Fibroblast of lung (primary cell): ENCODE measurements at regions not wholly inside any gene's neighbourhood (a gene's known extent, or its start where the extent isn't known, plus 50 kb on each side); places are given as distances from the start of the nearest gene placed in this dataset.

Experiments
- DNase-seq, 2 donors: peaks; one replicate each; pipeline versions ENCODE4 v3.0.0 to v3.0.0-alpha.2; 2010; ENCODE audit warnings: low read depth in 2 of 2
- H2AFZ ChIP-seq: 2 replicates; pipeline ENCODE4 v1.5.1; 2012; ENCODE audit warnings: low read length, control low read depth, inconsistent platforms
- H3K27ac ChIP-seq: 2 replicates; pipeline ENCODE4 v1.5.1; 2011; ENCODE audit warnings: low read length, control low read depth; ENCODE audit not compliant: insufficient read depth
- H3K27me3 ChIP-seq: 2 replicates; pipeline ENCODE4 v1.5.1; 2011; ENCODE audit warnings: mild to moderate bottlenecking, low read length; ENCODE audit not compliant: control insufficient read depth, insufficient read depth
- H3K36me3 ChIP-seq: 2 replicates; pipeline ENCODE4 v1.5.1; 2011; ENCODE audit warnings: low read length; ENCODE audit not compliant: control insufficient read depth, insufficient read depth
- H3K4me1 ChIP-seq: 2 replicates; pipeline ENCODE4 v1.5.1; 2011; ENCODE audit warnings: low read length; ENCODE audit not compliant: control insufficient read depth, insufficient read depth; ENCODE audit errors: extremely low read depth
- H3K4me2 ChIP-seq: 2 replicates; pipeline ENCODE4 v1.5.1; 2011; ENCODE audit warnings: low read length, control low read depth; ENCODE audit not compliant: insufficient read depth; ENCODE audit errors: extremely low read depth
- H3K4me3 ChIP-seq, 4 experiments: fragments of 200-600 bp in 1 of 4; sonication (generic) in 1 of 4; replicated peaks in 1 of 4; 2 replicates each; pipeline ENCODE4 v1.5.1; 2011 to 2016; ENCODE audit warnings: low read length in 4 of 4, low read depth in 3 of 4, mild to moderate bottlenecking in 3 of 4, control low read depth in 2 of 4, inconsistent platforms in 1 of 4, mixed read lengths in 1 of 4; ENCODE audit not compliant: insufficient read depth in 1 of 4; ENCODE audit errors: control extremely low read depth in 1 of 4
- H3K79me2 ChIP-seq: 2 replicates; pipeline ENCODE4 v1.5.1; 2012; ENCODE audit warnings: mild to moderate bottlenecking, low read length, inconsistent platforms; ENCODE audit not compliant: control insufficient read depth, insufficient read depth
- H3K9ac ChIP-seq: 2 replicates; pipeline ENCODE4 v1.5.1; 2011; ENCODE audit warnings: mild to moderate bottlenecking, low read length, control low read depth; ENCODE audit not compliant: insufficient read depth
- H3K9me3 ChIP-seq: 2 replicates; pipeline ENCODE4 v1.5.1; 2012; ENCODE audit warnings: low read depth, low read length; ENCODE audit not compliant: control insufficient read depth, insufficient read depth
- H4K20me1 ChIP-seq: 2 replicates; pipeline ENCODE4 v1.5.1; 2011; ENCODE audit warnings: low read length; ENCODE audit not compliant: control insufficient read depth, insufficient read depth; ENCODE audit errors: extremely low read depth
- EZH2 ChIP-seq: IDR thresholded peaks from 2 replicates; pipeline ENCODE4 v1.5.1; 2012; ENCODE audit warnings: low read length, control low read depth, mild to moderate bottlenecking; ENCODE audit errors: missing control alignments
- TF ChIP-seq, protein P1 (sequence below), 2 donors: IDR thresholded peaks in 1 of 2; conservative IDR thresholded peaks in 1 of 2; 1 replicate in 1 of 2; 2 replicates in 1 of 2; pipeline ENCODE4 v1.5.1; 2011 to 2012; ENCODE audit warnings: low read length in 2 of 2, control low read depth in 1 of 2, inconsistent platforms in 1 of 2, low read depth in 1 of 2, mild to moderate bottlenecking in 1 of 2

DNA sequence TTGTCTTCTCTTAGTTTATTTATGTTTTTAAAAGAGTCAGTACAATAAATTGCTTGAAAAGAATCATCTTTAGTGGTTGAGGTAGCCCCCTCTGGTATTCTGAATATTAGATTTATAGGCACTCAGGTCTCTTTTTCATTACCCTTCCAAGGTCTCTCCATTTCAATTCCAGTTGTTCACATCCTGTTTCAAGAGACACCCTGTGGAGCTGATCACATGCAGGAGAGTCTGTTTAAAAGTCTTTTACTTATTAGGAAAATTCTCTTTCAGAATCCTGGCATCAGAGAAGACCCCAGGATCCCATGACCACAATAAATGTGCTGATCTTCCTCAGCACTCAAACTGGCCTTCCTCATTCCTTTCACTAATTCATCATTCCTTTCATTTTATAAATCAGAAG is 195.7 kb downstream of the ZIC4 start:
- Histone ChIP-seq H3K9ac (no peak overlapping the region), H3K9me3 (no peaks in the 10 kb centered on the region), H3K27ac (no peak overlapping the region), H3K4me3 (no peak overlapping the region), H3K79me2 (no peaks in the 10 kb centered on the region), H3K4me2 (no peak overlapping the region), H2AFZ (no peak overlapping the region), H3K27me3 (no peaks in the 10 kb centered on the region), H4K20me1 (no peaks in the 10 kb centered on the region), H3K4me1 (no peaks in the 10 kb centered on the region), H3K36me3 (no peaks in the 10 kb centered on the region)
- no peak for TF ChIP-seq EZH2
- TF ChIP-seq, protein P1, sequence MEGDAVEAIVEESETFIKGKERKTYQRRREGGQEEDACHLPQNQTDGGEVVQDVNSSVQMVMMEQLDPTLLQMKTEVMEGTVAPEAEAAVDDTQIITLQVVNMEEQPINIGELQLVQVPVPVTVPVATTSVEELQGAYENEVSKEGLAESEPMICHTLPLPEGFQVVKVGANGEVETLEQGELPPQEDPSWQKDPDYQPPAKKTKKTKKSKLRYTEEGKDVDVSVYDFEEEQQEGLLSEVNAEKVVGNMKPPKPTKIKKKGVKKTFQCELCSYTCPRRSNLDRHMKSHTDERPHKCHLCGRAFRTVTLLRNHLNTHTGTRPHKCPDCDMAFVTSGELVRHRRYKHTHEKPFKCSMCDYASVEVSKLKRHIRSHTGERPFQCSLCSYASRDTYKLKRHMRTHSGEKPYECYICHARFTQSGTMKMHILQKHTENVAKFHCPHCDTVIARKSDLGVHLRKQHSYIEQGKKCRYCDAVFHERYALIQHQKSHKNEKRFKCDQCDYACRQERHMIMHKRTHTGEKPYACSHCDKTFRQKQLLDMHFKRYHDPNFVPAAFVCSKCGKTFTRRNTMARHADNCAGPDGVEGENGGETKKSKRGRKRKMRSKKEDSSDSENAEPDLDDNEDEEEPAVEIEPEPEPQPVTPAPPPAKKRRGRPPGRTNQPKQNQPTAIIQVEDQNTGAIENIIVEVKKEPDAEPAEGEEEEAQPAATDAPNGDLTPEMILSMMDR (conservative IDR thresholded peaks at IDR 0.05 in 1 of 2, IDR thresholded peaks at IDR 0.05 in 1 of 2; ENCODE audit: low read depth in 1 of 2, low read length in 2 of 2): no peak
- DNase-seq: no peak

DNA sequence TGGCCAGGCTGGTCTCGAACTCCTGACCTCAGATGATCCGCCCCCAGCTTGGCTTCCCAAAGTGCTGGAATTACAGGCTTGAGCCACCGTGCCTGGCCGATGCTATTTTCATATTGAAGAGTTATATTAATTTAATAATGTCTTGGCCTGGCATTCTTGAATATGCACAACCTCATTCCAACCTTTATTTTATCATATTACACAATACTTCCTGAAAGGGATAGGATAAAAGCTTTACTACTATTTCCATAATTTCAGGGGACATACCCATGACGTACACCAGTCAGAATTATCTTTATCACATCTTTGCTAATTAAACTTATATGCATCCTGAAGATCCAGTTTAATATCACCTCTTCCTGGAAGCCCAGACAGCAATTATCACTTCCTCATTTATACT is 205.3 kb downstream of the ZIC4 start:
- H3K9me3 ChIP-seq: no peaks in the 10 kb centered on the region
- H3K79me2 ChIP-seq: no peaks in the 10 kb centered on the region
- DNase-seq: no peak
- H3K27me3 ChIP-seq: no peaks in the 10 kb centered on the region
- no peaks in the 10 kb centered on the region for H3K4me1 ChIP-seq
- H3K36me3 ChIP-seq: no peaks in the 10 kb centered on the region
- no peaks in the 10 kb centered on the region for H4K20me1 ChIP-seq
- H2AFZ ChIP-seq: no peak overlapping the region
- no peak overlapping the region for H3K9ac ChIP-seq
- no peak overlapping the region for H3K4me3 ChIP-seq
- no peak overlapping the region for H3K4me2 ChIP-seq
- TF ChIP-seq, protein P1 (conservative IDR thresholded peaks at IDR 0.05 in 1 of 2, IDR thresholded peaks at IDR 0.05 in 1 of 2; ENCODE audit: low read depth in 1 of 2, low read length in 2 of 2): no peak
- TF ChIP-seq EZH2: no peak
- H3K27ac ChIP-seq: no peak overlapping the region

DNA sequence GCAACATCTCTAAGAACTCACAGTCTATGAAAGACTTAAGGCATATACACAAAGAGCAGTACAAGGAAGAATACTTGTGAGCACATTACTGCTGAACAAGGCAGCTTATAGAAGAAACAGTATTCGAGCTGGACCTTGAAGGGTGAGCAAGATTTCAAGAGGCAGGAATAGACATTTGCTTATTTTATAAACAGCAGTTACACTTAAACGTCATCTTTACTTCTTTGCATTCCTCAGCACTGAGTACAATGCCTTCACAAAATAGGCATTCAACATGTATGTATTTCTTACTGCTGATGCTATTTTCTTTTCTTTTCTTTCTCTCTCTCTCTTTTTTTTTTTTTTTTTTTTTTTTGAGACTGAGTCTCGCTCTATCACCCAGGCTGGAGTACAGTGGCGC is 205.8 kb downstream of the ZIC4 start:
- Histone ChIP-seq H3K9me3 (no peaks in the 10 kb centered on the region), H3K27ac (no peak overlapping the region), H2AFZ (peak overlapping the region; percentile 29), H3K27me3 (no peaks in the 10 kb centered on the region), H3K4me3 (no peak overlapping the region), H3K36me3 (no peaks in the 10 kb centered on the region), H3K79me2 (no peaks in the 10 kb centered on the region), H3K4me1 (no peaks in the 10 kb centered on the region), H3K9ac (no peak overlapping the region), H3K4me2 (no peak overlapping the region), H4K20me1 (no peaks in the 10 kb centered on the region)
- DNase-seq: peak; percentile 55 to 62
- TF ChIP-seq EZH2: no peak
- TF ChIP-seq, protein P1 (conservative IDR thresholded peaks at IDR 0.05 in 1 of 2, IDR thresholded peaks at IDR 0.05 in 1 of 2; ENCODE audit: low read depth in 1 of 2, low read length in 2 of 2): no peak
